C4-2B (cell line): ENCODE measurements at regions not wholly inside any gene's neighbourhood (a gene's known extent, or its start where the extent isn't known, plus 50 kb on each side); places are given as distances from the start of the nearest gene placed in this dataset.
A peak's percentile ranks its signal among the peaks of the same experiment; 100 is the strongest.
"Not testable (repeated sequence)": the region's sequence is repeated elsewhere in the genome, so short reads cannot be mapped to it uniquely, and the experiment has no call there.

Experiments
- H3K27ac ChIP-seq: fragments of 450-650 bp; 2 replicates; pipeline ENCODE4 v1.5.1; 2017
- CTCF ChIP-seq: fragments of 450-650 bp; conservative IDR thresholded peaks from 2 replicates; pipeline ENCODE4 v1.5.1; 2017; ENCODE audit warnings: mild to moderate bottlenecking
- ZFX ChIP-seq: fragments of 450-650 bp; IDR thresholded peaks from 2 replicates; pipeline ENCODE4 v1.6.1; 2017

DNA sequence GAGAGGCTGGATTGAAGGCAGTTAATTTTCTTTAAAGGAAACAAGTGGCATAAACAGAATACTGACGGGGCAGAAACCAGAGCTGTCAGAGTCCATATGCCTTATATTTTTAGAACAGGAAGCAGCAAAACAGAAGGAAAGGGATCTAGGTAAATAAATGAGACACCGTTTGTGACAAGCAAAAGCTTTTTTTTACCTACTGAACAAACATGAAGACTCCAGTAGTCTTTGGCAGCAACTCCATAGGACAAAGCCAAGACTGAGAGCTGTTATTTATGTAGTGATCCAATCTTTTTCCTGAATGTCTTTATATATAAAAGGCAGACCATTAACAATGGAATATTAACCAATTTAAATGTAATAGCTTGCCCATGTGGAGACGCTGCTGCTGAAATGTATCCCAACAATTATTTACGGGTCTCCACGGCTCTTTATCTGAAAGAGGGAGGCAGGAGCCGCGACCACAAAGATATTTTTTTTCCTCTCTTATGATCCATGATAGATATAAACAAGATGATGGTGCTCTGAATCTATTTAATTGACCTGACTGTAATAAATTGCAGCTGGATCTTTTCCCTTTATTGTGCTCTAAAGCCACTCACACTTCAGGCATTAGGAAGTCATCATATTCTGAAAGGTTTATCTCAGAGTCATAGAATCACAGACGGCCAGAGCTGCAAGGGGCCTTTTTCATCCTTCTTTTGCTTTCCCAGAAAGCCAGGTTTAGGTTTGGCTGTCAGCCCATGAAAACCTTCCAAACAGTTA is 687.8 kb downstream of the EFNB2 start:
- peak overlapping the region; percentile 86; the same call in 1 of the 2 replicates for H3K27ac ChIP-seq
- TF ChIP-seq CTCF: 0 out of 2 replicates have a peak, but pooled peaks have one; percentile 2
- TF ChIP-seq ZFX: no peak

- TF ChIP-seq ZFX (no peak), CTCF (no peak)
- H3K27ac ChIP-seq: peak overlapping the region; percentile 75
Observed at GRCh38 chr13:105846923-105847322, 688.5 kb downstream of the EFNB2 start.

DNA sequence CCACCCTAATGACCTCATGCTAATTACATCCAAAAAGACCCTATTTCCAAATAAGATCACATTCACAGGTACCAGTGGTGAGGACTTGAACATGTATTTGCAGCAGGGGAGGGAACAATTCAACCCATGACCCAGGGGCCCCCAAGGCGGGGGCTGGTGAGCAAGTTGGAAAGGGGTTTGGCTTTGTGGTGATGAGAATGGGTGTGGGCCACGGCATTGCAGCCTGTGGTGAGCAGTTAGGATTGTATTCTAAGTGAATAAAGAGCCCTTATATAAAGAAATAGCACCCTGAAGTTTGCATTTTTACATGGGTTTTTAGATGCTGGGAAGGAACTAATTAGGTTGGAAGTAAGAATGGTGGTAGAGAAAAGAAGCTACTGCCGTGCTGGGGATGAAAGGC is 694.2 kb downstream of the EFNB2 start:
- TF ChIP-seq ZFX: no peak
- no peak for TF ChIP-seq CTCF

DNA sequence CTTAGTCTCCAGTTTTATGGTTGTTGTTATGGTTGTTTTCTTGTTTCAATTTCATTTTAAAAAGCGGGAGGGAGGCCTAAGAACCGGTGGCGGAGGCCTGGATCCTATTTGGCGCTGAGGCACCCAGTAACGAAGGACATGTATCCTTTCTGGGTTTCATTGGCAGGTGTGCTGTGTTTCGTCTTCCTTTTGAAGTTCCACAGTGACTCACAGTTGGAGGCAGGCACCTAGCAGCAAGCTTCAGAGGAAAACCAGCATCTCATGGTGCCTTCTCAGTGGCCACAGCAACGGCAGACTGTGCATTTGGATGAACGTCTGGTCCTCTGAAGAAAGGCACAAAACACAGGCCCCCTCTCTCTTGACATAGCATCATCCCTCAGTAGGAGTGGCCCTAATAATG is 697.2 kb downstream of the EFNB2 start:
- no peak overlapping the region for H3K27ac ChIP-seq
- TF ChIP-seq CTCF (no peak), ZFX (no peak)

More for the DNA sequence above, 694.2 kb downstream of the EFNB2 start:
- H3K27ac ChIP-seq: no peak overlapping the region

DNA sequence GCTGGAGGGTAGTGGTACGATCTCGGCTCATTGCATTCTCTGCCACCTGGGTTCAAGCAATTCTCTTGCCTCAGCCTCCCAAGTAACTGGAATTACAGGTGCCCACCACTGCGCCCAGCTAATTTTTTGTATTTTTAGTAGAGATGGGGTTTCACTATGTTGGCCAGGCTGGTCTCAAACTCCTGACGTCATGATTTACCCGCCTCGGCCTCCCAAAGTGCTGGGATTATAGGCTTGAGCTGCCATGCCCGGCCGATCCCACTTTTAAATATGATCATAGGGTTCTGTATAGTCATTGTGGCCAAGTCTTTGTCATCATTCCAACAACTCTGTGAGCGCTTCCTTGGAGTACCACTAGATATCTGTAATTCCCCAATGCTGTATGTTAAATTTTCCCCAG is 698.2 kb downstream of the EFNB2 start:
- H3K27ac ChIP-seq: not testable (repeated sequence)

DNA sequence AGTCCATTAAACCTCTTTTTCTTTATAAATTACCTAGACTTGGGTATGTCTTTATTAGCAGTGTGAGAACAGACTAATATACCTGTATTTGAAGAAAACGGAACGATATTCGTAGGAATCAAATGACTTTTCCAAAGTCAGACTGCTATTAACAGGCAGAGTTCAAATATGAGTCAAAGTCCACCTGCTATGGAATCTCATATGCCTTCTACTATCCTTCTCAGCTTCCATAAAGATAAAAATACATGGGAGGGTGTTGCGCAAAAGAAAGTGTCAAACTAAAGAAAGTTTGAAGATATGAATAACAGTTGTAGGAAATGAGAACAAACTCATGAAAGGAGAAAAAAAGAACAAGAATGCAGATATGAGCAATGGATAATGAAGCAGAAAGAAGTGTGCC is 704.6 kb downstream of the EFNB2 start:
- TF ChIP-seq CTCF (no peak), ZFX (no peak)
- no peak overlapping the region for H3K27ac ChIP-seq

GRCh38 chr13:105827111-105827809 is 708.2 kb downstream of the EFNB2 start:
- TF ChIP-seq CTCF (no peak), ZFX (no peak)
- no peak overlapping the region for H3K27ac ChIP-seq

DNA sequence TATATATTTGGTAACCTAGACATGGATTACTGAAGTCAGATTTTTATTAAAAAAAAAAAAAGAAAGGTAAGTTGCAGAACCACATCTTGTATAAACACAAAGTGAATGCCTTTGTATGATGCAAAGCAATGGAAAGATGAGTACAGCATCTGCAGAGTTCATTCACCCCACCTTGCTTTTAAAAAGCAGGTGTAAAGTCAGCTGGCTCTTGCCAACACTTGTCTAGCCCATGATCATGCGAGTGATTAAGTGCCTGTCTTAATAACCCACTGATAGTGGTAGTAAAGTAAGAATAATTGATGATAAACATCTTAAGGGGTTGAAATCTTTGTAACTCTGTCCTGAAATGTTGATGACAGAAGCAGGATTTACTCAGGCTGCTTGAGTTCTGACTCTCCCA is 710.4 kb downstream of the EFNB2 start:
- H3K27ac ChIP-seq: no peak overlapping the region
- TF ChIP-seq CTCF: no peak
- TF ChIP-seq ZFX: no peak
